Activated CD4-positive, alpha-beta T cell treated with anti-CD3 and anti-CD28 coated beads, Interleukin-2, amount 50 U/mL, for 24 hours (primary cell): ENCODE measurements at regions not wholly inside any gene's neighbourhood (a gene's known extent, or its start where the extent isn't known, plus 50 kb on each side); places are given as distances from the start of the nearest gene placed in this dataset.
"Not testable (repeated sequence)": the region's sequence is repeated elsewhere in the genome, so short reads cannot be mapped to it uniquely, and the experiment has no call there.

Experiments used
- DNase-seq, 2 donors: peaks; one replicate each; pipeline ENCODE4 v3.0.0-alpha.2; 2020; ENCODE audit warnings: low read depth in 1 of 2, low spot score in 1 of 2

- DNase-seq = no peak
These were observed 122.5 kb downstream of the CETN3 start for GRCh38 chr5:90287036-90287435.

DNA sequence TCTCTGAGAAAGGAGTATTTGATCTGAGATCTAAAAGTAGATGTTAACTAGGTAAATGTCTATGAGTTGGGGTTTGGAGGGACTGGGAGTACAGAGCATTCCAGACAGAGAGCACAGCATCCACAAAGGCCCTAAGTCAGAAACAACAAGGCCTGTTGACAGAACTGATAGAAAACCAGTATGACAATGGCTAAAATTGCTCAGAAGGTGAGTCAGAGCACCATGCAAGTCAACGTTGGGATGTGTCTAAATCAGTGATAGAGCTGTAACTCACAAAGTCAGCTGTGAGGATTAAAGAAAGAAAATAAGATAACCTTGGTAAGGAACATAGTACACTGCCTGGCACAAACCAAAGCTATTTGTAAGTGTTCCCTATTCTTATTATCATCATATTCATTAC lies 124.0 kb downstream of the CETN3 start:
- no peak for DNase-seq

DNA sequence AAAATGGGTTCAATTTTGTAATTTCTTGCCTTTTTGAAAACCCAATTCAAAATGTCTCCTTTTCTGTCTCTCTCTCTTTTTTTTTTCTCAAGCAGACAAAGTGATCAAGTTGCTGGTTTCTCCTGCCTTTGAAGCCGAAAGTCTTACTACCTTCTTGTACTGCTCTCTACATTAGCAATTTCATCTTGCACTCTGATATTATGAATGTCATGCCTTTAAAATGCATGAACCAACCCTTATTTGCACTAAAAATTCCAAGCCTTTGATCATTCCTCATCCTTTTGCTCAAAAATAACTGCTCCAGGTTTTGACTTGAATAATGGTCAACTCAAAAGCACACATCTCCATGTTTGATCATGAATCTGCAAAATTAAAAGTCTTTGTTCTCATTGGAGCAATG lies 125.2 kb downstream of the CETN3 start:
- no peak for DNase-seq

DNA sequence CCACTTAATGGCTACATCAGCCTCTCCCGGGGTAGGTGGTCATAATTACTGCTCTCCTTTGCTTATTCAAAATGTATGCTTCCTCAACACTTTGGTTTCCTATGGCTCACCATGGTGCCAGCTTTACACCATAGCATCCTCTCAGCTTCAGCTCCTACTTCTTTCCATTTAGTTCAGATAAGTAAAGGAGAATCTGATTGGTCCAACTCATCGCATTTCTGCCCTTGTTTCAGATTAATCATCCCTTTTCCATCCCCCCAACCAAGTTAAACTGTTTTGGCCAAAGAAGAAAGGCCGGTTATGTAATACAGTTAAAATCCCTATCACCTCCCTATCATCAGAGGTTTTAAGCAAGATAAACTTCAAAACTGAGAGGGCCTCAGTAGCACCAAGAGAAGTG lies 130.5 kb downstream of the CETN3 start:
- DNase-seq = no peak

DNA sequence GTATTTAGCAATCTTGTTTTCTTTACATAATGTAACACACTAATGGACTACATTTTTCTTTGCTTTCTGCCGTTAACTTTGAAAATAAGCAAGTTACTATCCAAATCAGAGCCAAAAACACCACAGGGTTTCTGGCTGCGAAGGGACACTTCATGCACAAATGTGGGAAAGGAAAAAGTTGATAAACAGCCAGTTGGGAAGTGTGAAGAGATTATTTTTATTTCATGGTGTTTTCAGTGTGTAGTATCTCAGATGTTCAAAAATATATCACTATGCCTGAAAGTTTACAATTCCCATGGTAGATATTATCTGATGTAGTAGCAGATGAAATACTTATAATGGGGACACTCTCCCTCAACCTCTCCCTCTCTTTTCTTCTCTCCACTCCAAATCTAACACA lies 135.3 kb downstream of the CETN3 start:
- DNase-seq = no peak

DNA sequence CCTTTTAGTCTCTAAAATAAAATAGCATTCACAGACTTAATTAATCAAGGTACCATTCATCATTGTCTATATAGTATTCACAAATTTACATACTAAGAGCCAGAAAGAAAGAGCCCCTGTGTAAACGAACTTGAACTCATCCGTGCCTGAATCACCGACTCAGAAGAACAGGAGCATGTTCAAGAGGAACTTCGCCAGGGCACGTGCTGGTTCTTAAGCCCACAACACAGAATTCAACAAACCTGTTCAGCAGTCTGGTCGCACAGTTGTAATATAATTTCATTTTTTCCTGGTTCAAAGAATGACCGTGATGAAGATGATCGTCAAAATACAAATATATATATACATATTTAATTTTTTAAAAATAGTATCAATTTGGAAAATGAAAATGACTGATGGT lies 141.9 kb downstream of the CETN3 start:
- no peak for DNase-seq

DNA sequence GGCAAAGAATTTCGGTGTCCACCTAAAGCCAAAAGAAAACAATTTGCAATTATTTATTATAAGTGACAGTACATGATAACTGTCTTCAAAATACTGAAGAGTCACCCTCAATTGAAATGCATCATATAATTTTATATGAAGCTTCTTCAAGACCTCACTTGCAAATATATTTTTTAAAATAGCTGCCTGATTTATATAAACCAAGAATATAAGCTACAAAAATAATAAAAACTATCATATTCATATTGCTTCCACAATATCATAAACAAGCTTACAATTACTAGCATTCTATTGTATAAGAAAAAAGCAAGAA lies 144.1 kb downstream of the CETN3 start:
- DNase-seq = no peak

DNA sequence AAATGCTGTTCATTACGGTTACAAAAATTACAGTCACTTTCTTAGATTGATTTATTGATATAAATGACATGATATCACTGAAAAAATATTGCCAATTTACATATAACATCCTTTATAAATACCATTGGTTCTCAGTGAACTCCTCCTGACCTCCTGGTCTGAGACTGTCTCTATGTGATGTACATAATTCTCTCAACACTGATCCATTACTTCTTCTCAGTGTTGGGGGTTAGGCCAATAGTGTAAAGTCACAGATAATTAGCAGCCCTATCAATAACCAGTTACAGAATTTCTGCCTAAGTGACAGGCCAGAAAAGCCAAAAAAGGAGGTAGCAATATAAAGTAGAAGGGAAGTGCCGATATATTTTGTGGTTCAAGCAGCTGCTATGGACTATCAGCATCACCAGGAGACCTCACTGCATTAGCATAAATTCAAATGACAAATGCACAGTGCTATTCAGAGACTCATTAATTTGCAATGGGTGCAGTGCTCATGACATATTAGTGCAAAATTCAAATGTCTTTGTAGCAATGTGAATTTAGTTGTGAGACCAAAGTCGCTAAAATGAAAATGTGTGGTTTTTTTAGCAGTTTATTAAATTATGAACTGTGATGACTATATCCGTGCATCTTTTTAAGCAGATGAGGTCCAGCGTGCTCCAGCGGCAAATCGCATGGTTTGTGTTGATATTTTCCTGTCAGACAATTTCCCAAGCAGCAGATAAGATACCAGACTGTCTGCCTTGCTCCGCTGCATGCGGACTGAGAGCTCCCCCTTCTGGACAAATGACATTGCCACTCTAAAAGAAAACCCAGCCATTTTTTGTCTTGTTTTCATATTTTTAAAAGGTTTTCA lies 144.6 kb downstream of the CETN3 start:
- peak; percentile 2 to 30 for DNase-seq

- no peak for DNase-seq
These were observed 146.3 kb downstream of the CETN3 start for GRCh38 chr5:90263102-90263820.

DNA sequence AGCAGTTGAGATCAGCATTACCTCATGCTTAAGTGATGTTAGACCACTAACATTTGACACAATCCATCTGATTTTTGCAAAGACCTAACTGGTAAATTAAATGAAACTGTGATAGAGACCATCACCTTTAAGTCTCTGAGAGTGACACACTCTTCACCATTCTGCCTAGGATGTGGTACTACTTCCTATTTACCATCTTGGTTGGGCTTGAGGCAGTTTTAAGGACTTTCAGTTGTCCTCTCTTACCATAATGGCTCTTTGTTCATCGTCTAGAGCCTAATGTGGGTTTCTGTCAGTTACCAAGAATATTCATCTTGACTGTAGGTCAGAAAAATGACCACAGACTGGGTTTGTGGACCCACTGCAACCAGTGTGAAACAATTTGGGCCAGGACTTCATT lies 158.1 kb downstream of the CETN3 start:
- DNase-seq = no peak

- DNase-seq = no peak
These were observed 160.9 kb downstream of the CETN3 start for GRCh38 chr5:90248640-90249039.

GRCh38 chr5:90243848-90244247 lies 165.7 kb downstream of the CETN3 start:
- not testable (repeated sequence) for DNase-seq

DNA sequence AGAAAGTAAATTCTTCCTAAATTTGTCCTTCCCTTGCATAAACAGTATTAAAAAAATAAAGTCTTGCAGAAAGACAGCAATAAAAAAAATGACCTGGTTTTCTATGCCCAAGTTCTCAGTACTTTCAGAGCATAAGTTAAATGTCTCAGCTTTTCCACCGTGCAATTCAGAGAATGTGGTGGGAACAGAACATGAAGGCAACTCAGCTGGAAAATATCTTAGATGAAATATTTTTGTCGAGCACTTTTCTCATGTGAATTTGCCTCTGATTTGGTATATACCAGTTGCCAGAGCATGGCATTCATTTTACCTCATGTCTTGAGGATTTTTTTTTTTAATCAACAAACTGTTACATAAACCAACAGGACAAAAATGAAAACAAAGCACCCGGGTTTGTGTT lies 176.1 kb downstream of the CETN3 start:
- DNase-seq = no peak

- DNase-seq = no peak
These were observed 177.9 kb downstream of the CETN3 start for GRCh38 chr5:90231688-90232087.

DNA sequence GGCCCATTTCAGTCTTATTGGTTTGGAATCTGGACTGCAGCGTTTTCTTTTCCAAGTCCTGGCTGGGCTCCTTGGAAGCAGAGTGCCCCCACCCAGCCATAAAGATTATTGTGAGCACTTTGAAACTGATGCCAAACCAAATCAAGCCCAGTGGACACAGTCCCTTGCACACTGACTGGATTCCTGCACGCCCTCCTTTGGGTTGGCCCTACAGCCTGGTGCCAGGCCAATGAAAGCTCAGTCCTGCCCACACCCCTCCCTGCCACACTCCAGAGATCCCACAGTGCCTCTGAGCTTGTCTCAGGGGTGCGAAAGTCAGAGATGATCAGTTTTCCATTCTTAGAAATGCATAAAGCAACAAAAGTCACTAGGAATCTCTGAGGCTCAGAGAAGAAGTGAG lies 181.9 kb downstream of the CETN3 start:
- DNase-seq = no peak

- DNase-seq = no peak
These were observed 183.0 kb downstream of the CETN3 start for GRCh38 chr5:90226433-90227099.

GRCh38 chr5:90224342-90224741 lies 185.2 kb downstream of the CETN3 start:
- no peak for DNase-seq

DNA sequence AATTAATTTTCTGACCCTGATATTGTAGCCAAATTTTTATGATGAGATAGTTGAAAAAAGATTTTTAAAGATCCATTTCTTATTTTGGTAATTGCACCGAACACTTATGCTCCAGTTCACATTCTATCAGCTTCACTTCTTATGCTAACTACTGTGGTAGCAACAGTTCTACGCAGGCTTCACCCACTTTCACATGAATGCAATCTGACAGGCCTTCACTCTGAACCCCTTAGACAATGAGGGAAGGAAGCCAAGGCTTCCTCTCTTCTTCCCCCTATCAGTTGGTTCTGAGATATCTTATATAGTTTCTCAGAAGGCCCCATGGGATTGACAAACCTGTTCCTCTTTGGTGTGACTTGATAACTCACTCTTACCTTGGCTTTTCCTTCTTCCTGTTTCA lies 185.8 kb downstream of the CETN3 start:
- DNase-seq = no peak

GRCh38 chr5:90221951-90222350 lies 187.6 kb downstream of the CETN3 start:
- DNase-seq = no peak

DNA sequence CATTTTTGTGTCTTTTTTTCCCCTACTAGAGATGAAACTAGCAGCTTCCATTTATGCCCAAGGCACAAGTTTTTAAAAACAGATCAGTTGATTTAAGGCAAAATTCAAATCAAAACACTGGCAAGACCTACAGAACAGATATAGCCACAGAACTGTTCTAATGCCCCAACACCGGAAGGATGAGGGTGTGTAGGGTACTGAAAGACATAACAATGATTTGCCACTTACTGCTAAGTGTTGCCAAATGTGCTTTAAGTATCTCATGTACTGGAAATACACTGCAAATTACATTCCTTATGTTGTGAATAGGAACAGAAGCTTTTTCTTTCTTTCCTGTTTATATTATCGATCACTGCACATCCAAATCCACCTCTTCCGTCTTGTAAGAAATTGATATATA lies 189.0 kb downstream of the CETN3 start:
- no peak for DNase-seq

GRCh38 chr5:90214991-90215390 lies 194.6 kb downstream of the CETN3 start:
- no peak for DNase-seq

GRCh38 chr5:90208323-90208722 lies 201.2 kb downstream of the CETN3 start:
- not testable (repeated sequence) for DNase-seq
